CD8-positive, alpha-beta memory T cell (primary cell): ENCODE measurements at regions not wholly inside any gene's neighbourhood (a gene's known extent, or its start where the extent isn't known, plus 50 kb on each side); places are given as distances from the start of the nearest gene placed in this dataset.

Source experiments
- CTCF ChIA-PET: fragments of 350-600 bp; sonication (Branson Sonifier 250); formaldehyde crosslinking; loops from one replicate; lab custom pipeline; 2021; ENCODE audit warnings: antibody characterized with exemption; lab: Charles Lee
- POLR2A ChIA-PET: fragments of 350-600 bp; sonication (Branson Sonifier 250); formaldehyde crosslinking; loops from one replicate; lab custom pipeline; 2021; ENCODE audit warnings: antibody characterized with exemption; lab: Charles Lee
- DNase-seq, 5 donors: peaks; one replicate each; pipeline versions ENCODE4 v3.0.0 to v3.0.0-alpha.2; 2020 to 2022; ENCODE audit warnings: mixed read lengths in 1 of 5
- H3K27ac ChIP-seq: one replicate; pipeline ENCODE4 v1.7.0; 2013; ENCODE audit warnings: low read depth, mild to moderate bottlenecking, low read length, moderate library complexity
- H3K27me3 ChIP-seq: 2 replicates; pipeline ENCODE4 v1.7.0; 2013; ENCODE audit warnings: low read length, mild to moderate bottlenecking; ENCODE audit not compliant: insufficient read depth, poor library complexity, severe bottlenecking
- H3K36me3 ChIP-seq: 2 replicates; pipeline ENCODE4 v1.7.0; 2013; ENCODE audit warnings: mild to moderate bottlenecking, low read length, moderate library complexity; ENCODE audit not compliant: insufficient read depth
- H3K4me1 ChIP-seq: 2 replicates; pipeline ENCODE4 v1.7.0; 2013; ENCODE audit warnings: mild to moderate bottlenecking, low read length, moderate library complexity; ENCODE audit not compliant: insufficient read depth
- H3K4me3 ChIP-seq: 2 replicates; pipeline ENCODE4 v1.7.0; 2013; ENCODE audit warnings: mild to moderate bottlenecking, low read length
- H3K9me3 ChIP-seq: 2 replicates; pipeline ENCODE4 v1.7.0; 2013; ENCODE audit warnings: mild to moderate bottlenecking, low read length
- H3K27ac Mint-ChIP-seq, 8 donors: one replicate each; pipeline ENCODE4 v1.8.0; 2020 to 2021; ENCODE audit warnings: mixed read lengths in 8 of 8, mild to moderate bottlenecking in 6 of 8, inconsistent platforms in 3 of 8, moderate library complexity in 3 of 8
- H3K27me3 Mint-ChIP-seq, 2 donors: one replicate each; pipeline ENCODE4 v1.8.0; 2020 to 2021; ENCODE audit warnings: mixed read lengths in 2 of 2, mild to moderate bottlenecking in 1 of 2, moderate library complexity in 1 of 2
- H3K36me3 Mint-ChIP-seq, 3 donors: one replicate each; pipeline ENCODE4 v1.8.0; 2020 to 2021; ENCODE audit warnings: mixed read lengths in 3 of 3, inconsistent platforms in 1 of 3, mild to moderate bottlenecking in 1 of 3
- H3K4me1 Mint-ChIP-seq, 3 donors: one replicate each; pipeline ENCODE4 v1.8.0; 2020 to 2021; ENCODE audit warnings: mixed read lengths in 3 of 3, inconsistent platforms in 1 of 3, mild to moderate bottlenecking in 1 of 3
- H3K4me3 Mint-ChIP-seq, 7 donors: one replicate each; pipeline ENCODE4 v1.8.0; 2020 to 2021; ENCODE audit warnings: mixed read lengths in 7 of 7, mild to moderate bottlenecking in 6 of 7, moderate library complexity in 4 of 7, inconsistent platforms in 2 of 7
- H3K9me3 Mint-ChIP-seq, 5 donors: one replicate each; pipeline ENCODE4 v1.8.0; 2020 to 2022; ENCODE audit warnings: mixed read lengths in 5 of 5, mild to moderate bottlenecking in 3 of 5, moderate library complexity in 2 of 5, inconsistent platforms in 1 of 5

GRCh38 chrX:40343319-40343718 is 237.5 kb upstream of the ATP6AP2 start:
- Mint-ChIP-seq H3K27ac (no peak overlapping the region), H3K4me1 (no peaks in the 10 kb centered on the region), H3K9me3 (peaks cover 0 to 7% (median 3%) of the 10 kb centered on the region in 5 donors), H3K36me3 (no peaks in the 10 kb centered on the region), H3K4me3 (no peak overlapping the region), H3K27me3 (peaks cover 0 to 8% of the 10 kb centered on the region in 2 donors)
- Histone ChIP-seq H3K27ac (no peak overlapping the region), H3K9me3 (no peaks in the 10 kb centered on the region), H3K4me1 (no peaks in the 10 kb centered on the region), H3K27me3 (no peaks in the 10 kb centered on the region), H3K4me3 (no peak overlapping the region), H3K36me3 (no peaks in the 10 kb centered on the region)
- no peak for DNase-seq
- ChIA-PET CTCF (no interaction called here), POLR2A (no interaction called here)

GRCh38 chrX:40340116-40340515 is 240.7 kb upstream of the ATP6AP2 start:
- no peak for DNase-seq
- Histone ChIP-seq H3K9me3 (no peaks in the 10 kb centered on the region), H3K4me3 (no peak overlapping the region), H3K27me3 (no peaks in the 10 kb centered on the region), H3K36me3 (no peaks in the 10 kb centered on the region), H3K27ac (no peak overlapping the region), H3K4me1 (no peaks in the 10 kb centered on the region)
- Mint-ChIP-seq H3K27me3 (peaks cover 0 to 1% of the 10 kb centered on the region in 2 donors), H3K27ac (no peak overlapping the region), H3K4me3 (no peak overlapping the region), H3K4me1 (no peaks in the 10 kb centered on the region), H3K36me3 (no peaks in the 10 kb centered on the region), H3K9me3 (peaks cover 0 to 2% (median 0%) of the 10 kb centered on the region in 5 donors)
- ChIA-PET CTCF (no interaction called here), POLR2A (no interaction called here)

DNA sequence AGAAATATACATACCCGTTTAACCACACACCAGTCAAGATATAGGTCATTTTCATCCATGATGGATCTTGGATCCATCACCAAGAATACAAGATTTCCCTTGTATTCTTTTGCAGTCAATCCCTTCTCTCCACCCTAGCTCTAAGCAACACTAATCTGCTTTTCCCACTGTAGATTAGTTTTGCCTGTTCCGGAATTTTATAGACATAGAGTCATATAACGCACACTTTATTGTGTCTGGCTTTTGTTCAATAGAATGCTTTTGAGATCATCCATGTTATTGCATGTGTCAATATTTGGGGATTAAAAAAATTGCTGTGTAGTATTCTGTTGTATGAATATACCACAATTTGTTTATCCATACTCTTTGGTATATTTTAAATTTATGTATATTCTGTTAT is 235.6 kb upstream of the BCOR start:
- Mint-ChIP-seq H3K27me3 (no peaks in the 10 kb centered on the region), H3K9me3 (peaks cover 0 to 2% (median 0%) of the 10 kb centered on the region in 5 donors), H3K36me3 (peaks cover 0 to 2% (median 0%) of the 10 kb centered on the region in 3 donors), H3K27ac (no peak overlapping the region), H3K4me3 (no peak overlapping the region), H3K4me1 (peaks cover 3 to 7% (median 7%) of the 10 kb centered on the region in 3 donors)
- Histone ChIP-seq H3K9me3 (no peaks in the 10 kb centered on the region), H3K27ac (no peak overlapping the region), H3K27me3 (no peaks in the 10 kb centered on the region), H3K4me1 (no peaks in the 10 kb centered on the region), H3K4me3 (no peak overlapping the region), H3K36me3 (no peaks in the 10 kb centered on the region)
- POLR2A ChIA-PET = no interaction called here
- CTCF ChIA-PET = no interaction called here
- DNase-seq = no peak

- H3K27me3 Mint-ChIP-seq = no peaks in the 10 kb centered on the region
- H3K27me3 ChIP-seq = no peaks in the 10 kb centered on the region
- peaks cover 0 to 2% (median 0%) of the 10 kb centered on the region in 5 donors for H3K9me3 Mint-ChIP-seq
- no peaks in the 10 kb centered on the region for H3K4me1 ChIP-seq
- H3K36me3 Mint-ChIP-seq = peaks cover 0 to 2% (median 0%) of the 10 kb centered on the region in 3 donors
- no peak overlapping the region for H3K4me3 ChIP-seq
- DNase-seq = no peak
- no peaks in the 10 kb centered on the region for H3K36me3 ChIP-seq
- no peak overlapping the region for H3K4me3 Mint-ChIP-seq
- CTCF ChIA-PET = no interaction called here
- peaks cover 3 to 7% (median 7%) of the 10 kb centered on the region in 3 donors for H3K4me1 Mint-ChIP-seq
- no peaks in the 10 kb centered on the region for H3K9me3 ChIP-seq
- POLR2A ChIA-PET = no interaction called here
- H3K27ac ChIP-seq = no peak overlapping the region
- no peak overlapping the region for H3K27ac Mint-ChIP-seq
Observed at GRCh38 chrX:40331762-40332161, 234.0 kb upstream of the BCOR start.

GRCh38 chrX:40331353-40331752 is 233.6 kb upstream of the BCOR start:
- no peak for DNase-seq
- H3K9me3 Mint-ChIP-seq = peaks cover 0 to 2% (median 0%) of the 10 kb centered on the region in 5 donors
- H3K36me3 Mint-ChIP-seq = peaks cover 0 to 2% (median 0%) of the 10 kb centered on the region in 3 donors
- H3K4me1 Mint-ChIP-seq = peaks cover 3 to 7% (median 7%) of the 10 kb centered on the region in 3 donors
- Histone ChIP-seq H3K9me3 (no peaks in the 10 kb centered on the region), H3K27me3 (no peaks in the 10 kb centered on the region), H3K4me3 (no peak overlapping the region), H3K36me3 (no peaks in the 10 kb centered on the region), H3K4me1 (no peaks in the 10 kb centered on the region), H3K27ac (no peak overlapping the region)
- ChIA-PET CTCF (no interaction called here), POLR2A (no interaction called here)
- H3K4me3 Mint-ChIP-seq = no peak overlapping the region
- H3K27me3 Mint-ChIP-seq = no peaks in the 10 kb centered on the region
- H3K27ac Mint-ChIP-seq = no peak overlapping the region

DNA sequence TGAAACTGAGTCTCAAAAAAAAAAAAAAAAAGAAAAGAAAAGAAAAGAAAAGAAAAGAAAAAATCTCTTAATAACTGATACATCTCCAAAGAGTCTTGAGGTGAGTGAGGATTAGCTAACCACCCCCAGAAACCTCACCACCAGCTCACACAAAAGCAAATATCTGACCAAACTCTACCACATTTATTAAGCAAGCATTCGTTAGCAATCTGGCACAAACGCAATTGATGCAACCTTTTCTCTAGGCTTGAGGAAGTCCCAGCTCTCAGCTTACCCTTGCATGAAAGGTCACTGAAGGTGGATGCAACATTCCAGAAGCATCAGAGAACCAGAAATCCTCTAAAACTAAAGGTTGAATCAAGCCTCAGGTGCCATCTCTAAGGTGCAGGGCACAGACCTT is 231.9 kb upstream of the BCOR start:
- H3K9me3 ChIP-seq = no peaks in the 10 kb centered on the region
- Mint-ChIP-seq H3K4me1 (peaks cover 3 to 7% (median 7%) of the 10 kb centered on the region in 3 donors), H3K27ac (no peak overlapping the region), H3K9me3 (peaks cover 0 to 2% (median 0%) of the 10 kb centered on the region in 5 donors), H3K4me3 (no peak overlapping the region), H3K27me3 (peaks cover 0 to 3% of the 10 kb centered on the region in 2 donors), H3K36me3 (peaks cover 0 to 2% (median 0%) of the 10 kb centered on the region in 3 donors)
- H3K27ac ChIP-seq = no peak overlapping the region
- DNase-seq = no peak
- H3K36me3 ChIP-seq = no peaks in the 10 kb centered on the region
- CTCF ChIA-PET = no interaction called here
- H3K4me1 ChIP-seq = no peaks in the 10 kb centered on the region
- H3K4me3 ChIP-seq = no peak overlapping the region
- POLR2A ChIA-PET = no interaction called here
- H3K27me3 ChIP-seq = no peaks in the 10 kb centered on the region

DNA sequence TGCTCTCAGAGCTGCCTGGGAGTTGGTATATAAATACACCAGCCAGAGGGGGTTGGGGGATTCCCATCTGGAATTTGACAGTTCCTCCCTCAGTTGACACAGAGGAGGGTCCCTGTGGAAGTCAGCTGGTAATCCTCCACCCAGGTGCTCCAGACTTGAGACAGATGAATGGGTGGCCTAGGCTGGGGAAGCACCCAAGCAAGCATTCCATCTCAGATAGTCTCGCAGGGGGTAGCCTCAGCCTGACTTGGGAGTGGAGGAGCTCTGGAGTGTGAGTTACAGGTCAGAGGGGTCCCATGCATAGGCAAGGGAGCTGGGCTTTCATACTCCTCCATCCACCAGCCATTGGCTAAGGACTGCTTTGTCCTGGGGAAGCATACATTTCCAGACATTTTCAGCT is 229.3 kb upstream of the BCOR start:
- Mint-ChIP-seq H3K4me1 (no peaks in the 10 kb centered on the region), H3K27ac (no peak overlapping the region), H3K4me3 (no peak overlapping the region), H3K9me3 (no peaks in the 10 kb centered on the region), H3K36me3 (no peaks in the 10 kb centered on the region), H3K27me3 (peaks cover 0 to 4% of the 10 kb centered on the region in 2 donors)
- POLR2A ChIA-PET = no interaction called here
- no peak overlapping the region for H3K27ac ChIP-seq
- H3K4me3 ChIP-seq = no peak overlapping the region
- no peaks in the 10 kb centered on the region for H3K27me3 ChIP-seq
- DNase-seq = no peak
- no peaks in the 10 kb centered on the region for H3K36me3 ChIP-seq
- no peaks in the 10 kb centered on the region for H3K4me1 ChIP-seq
- CTCF ChIA-PET = no interaction called here
- no peaks in the 10 kb centered on the region for H3K9me3 ChIP-seq

DNA sequence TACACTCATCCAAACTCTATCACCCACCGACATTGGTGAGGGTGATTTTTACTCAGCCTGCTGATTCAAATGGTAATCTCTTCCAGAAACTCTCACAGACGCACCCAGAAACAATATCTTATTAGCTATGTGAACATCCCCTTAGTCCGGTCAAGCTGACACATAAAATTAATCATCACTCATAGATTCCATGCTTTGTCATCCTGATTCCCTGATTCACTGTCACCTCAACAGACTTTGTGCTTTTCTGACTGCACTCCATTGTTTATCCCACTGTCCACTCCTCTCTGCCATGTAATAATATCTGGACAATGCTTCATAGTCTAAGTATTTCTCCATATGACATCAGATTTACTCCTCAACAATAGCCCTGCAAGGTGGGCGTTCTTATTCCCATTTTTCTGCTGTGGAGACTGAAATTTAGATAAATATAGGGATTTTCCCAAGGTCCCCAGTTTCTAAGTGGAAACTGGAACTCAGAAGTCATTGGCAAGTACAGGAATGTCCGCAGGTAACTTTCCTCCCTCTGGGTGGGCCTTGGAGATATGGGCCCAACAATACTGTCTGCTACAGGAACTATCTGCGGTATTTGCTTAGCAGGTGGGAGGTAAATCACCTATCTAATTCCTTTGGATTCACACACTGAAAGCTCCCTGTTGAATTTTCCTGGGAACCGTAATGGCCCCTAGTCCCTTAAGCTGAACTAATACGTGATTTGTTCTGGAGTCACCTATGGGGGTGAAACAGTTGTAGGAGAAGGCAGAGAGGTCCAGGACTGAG is 228.6 kb upstream of the BCOR start:
- Histone ChIP-seq H3K9me3 (no peaks in the 10 kb centered on the region), H3K36me3 (no peaks in the 10 kb centered on the region), H3K27ac (no peak overlapping the region), H3K4me3 (no peak overlapping the region), H3K4me1 (no peaks in the 10 kb centered on the region), H3K27me3 (no peaks in the 10 kb centered on the region)
- POLR2A ChIA-PET = no interaction called here
- Mint-ChIP-seq H3K36me3 (no peaks in the 10 kb centered on the region), H3K27me3 (peaks cover 0 to 4% of the 10 kb centered on the region in 2 donors), H3K9me3 (peaks cover 0 to 2% (median under 1%) of the 10 kb centered on the region in 5 donors), H3K4me1 (no peaks in the 10 kb centered on the region), H3K27ac (no peak overlapping the region), H3K4me3 (no peak overlapping the region)
- no peak for DNase-seq
- CTCF ChIA-PET = no interaction called here
